HepG2 (cell line): ENCODE measurements at regions not wholly inside any gene's neighbourhood (a gene's known extent, or its start where the extent isn't known, plus 50 kb on each side); places are given as distances from the start of the nearest gene placed in this dataset.

Source experiments
- ATAC-seq: fragments of 200-7000 bp; cut with Tn5 transposase; 3 replicates; pipeline ENCODE4 v1.9.1; 2020; ENCODE audit warnings: mild to moderate bottlenecking, moderate library complexity
- BruUV-seq: library from RNA; stranded (reverse); fragments of 400-500 nt; replicated peaks from 2 replicates; lab custom pipeline; 2021; lab: Mats Ljungman, UMichigan
- CTCF ChIA-PET: fragments of 300-600 bp; formaldehyde crosslinking; extraction: SDS; loops from one replicate; lab custom pipeline; 2021; ENCODE audit warnings: low total read pairs, inconsistent platforms, low intra/inter-chr PET ratio; lab: Yijun Ruan, JAX
- POLR2A ChIA-PET: fragments of 350-600 bp; sonication (Branson Sonifier 250); formaldehyde crosslinking; loops from one replicate; lab custom pipeline; 2020; ENCODE audit warnings: antibody characterized with exemption, inconsistent platforms; lab: Yijun Ruan, JAX
- DNase-seq: peaks from one replicate; pipeline ENCODE4 v3.0.0-alpha.2; 2015; ENCODE audit warnings: low spot score
- FAIRE-seq: peaks from 3 replicates; lab custom pipeline; 2011; peaks lifted over from hg19 to GRCh38; lab: Jason Lieb, UNC
- H2AFZ ChIP-seq: one replicate; pipeline ENCODE4 v1.6.1; 2011; ENCODE audit warnings: low read length, inconsistent platforms
- H3K27ac ChIP-seq: fragments of 300-600 bp; 3 replicates; pipeline ENCODE4 v1.8.0; 2011; ENCODE audit warnings: mixed run types, mild to moderate bottlenecking, mixed read lengths, low read length, inconsistent platforms; ENCODE audit not compliant: insufficient read depth; ENCODE audit errors: extremely low read length
- H3K27me3 ChIP-seq, 2 experiments: fragments of 200-600 bp in 1 of 2; 2 replicates in 1 of 2; 3 replicates in 1 of 2; pipeline versions ENCODE4 v1.6.0 to v1.8.0; 2011; ENCODE audit warnings: low read length in 2 of 2, mild to moderate bottlenecking in 2 of 2, moderate library complexity in 2 of 2, inconsistent platforms in 1 of 2; ENCODE audit not compliant: insufficient read depth in 2 of 2, control insufficient read depth in 1 of 2
- H3K36me3 ChIP-seq, 2 experiments: fragments of 200-600 bp in 1 of 2; replicated peaks in 1 of 2; 2 replicates in 1 of 2; 3 replicates in 1 of 2; pipeline versions ENCODE4 v1.5.1 to v1.8.0; 2011; ENCODE audit warnings: low read length in 2 of 2, inconsistent platforms in 1 of 2; ENCODE audit not compliant: insufficient read depth in 2 of 2, control insufficient read depth in 1 of 2
- H3K4me1 ChIP-seq: 2 replicates; pipeline ENCODE4 v1.5.1; 2012; ENCODE audit warnings: low read length, inconsistent platforms; ENCODE audit not compliant: insufficient read depth
- H3K4me2 ChIP-seq: 2 replicates; pipeline ENCODE4 v1.6.0; 2011; ENCODE audit warnings: low read depth, low read length, inconsistent platforms
- H3K4me3 ChIP-seq, 3 experiments: fragments of 200-600 bp in 1 of 3; sonication (generic), shearing (Covaris generic) in 1 of 3; replicated peaks in 1 of 3; 2 replicates each; pipeline ENCODE4 v1.5.1; 2011 to 2016; ENCODE audit warnings: low read length in 3 of 3, inconsistent platforms in 2 of 3, low read depth in 2 of 3, mild to moderate bottlenecking in 2 of 3, control low read depth in 1 of 3, mixed read lengths in 1 of 3; ENCODE audit not compliant: insufficient read depth in 1 of 3
- H3K79me2 ChIP-seq: one replicate; pipeline ENCODE4 v1.6.1; 2011; ENCODE audit warnings: low read length, inconsistent platforms; ENCODE audit not compliant: insufficient read depth
- H3K9ac ChIP-seq: 2 replicates; pipeline ENCODE4 v1.6.0; 2011; ENCODE audit warnings: mild to moderate bottlenecking, low read depth, low read length, inconsistent platforms; ENCODE audit not compliant: insufficient read depth
- H3K9me3 ChIP-seq: 2 replicates; pipeline ENCODE4 v1.5.1; 2012; ENCODE audit warnings: mild to moderate bottlenecking, low read length
- H4K20me1 ChIP-seq: 2 replicates; pipeline ENCODE4 v1.6.0; 2011; ENCODE audit warnings: inconsistent platforms, mild to moderate bottlenecking, low read length, moderate library complexity; ENCODE audit not compliant: insufficient read depth
- KAT2B ChIP-seq: fragments of 150-350 bp; IDR thresholded peaks from 2 replicates; pipeline ENCODE4 v1.6.1; 2014; ENCODE audit warnings: low read depth, low read length, borderline replicate concordance
- KMT2A ChIP-seq: sonication (generic); formaldehyde crosslinking; IDR thresholded peaks from 2 replicates; pipeline ENCODE4 v1.4.0; 2020; ENCODE audit warnings: missing genetic modification reagents
- MAFK ChIP-seq, 2 experiments: IDR thresholded peaks in 1 of 2; conservative IDR thresholded peaks in 1 of 2; 2 replicates each; pipeline ENCODE4 v1.6.1; 2011; ENCODE audit warnings: improper control_type of control experiment in 2 of 2, low read length in 2 of 2
- NFE2L2 ChIP-seq: fragments of 150-350 bp; IDR thresholded peaks from 2 replicates; pipeline ENCODE4 v1.6.1; 2014; ENCODE audit warnings: low read length
- NFIC ChIP-seq: IDR thresholded peaks from 2 replicates; pipeline ENCODE4 v1.6.1; 2012; ENCODE audit warnings: mild to moderate bottlenecking, low read length, inconsistent platforms
- STAT5B ChIP-seq: sonication (generic); formaldehyde crosslinking; IDR thresholded peaks from 2 replicates; pipeline ENCODE4 v1.4.0; 2020; ENCODE audit warnings: missing genetic modification reagents
- ZFAT ChIP-seq: sonication (generic); formaldehyde crosslinking; conservative IDR thresholded peaks from 2 replicates; pipeline ENCODE4 v1.8.1; 2023; ENCODE audit warnings: missing genetic modification reagents, inconsistent platforms
- ZNF343 ChIP-seq: sonication (generic); formaldehyde crosslinking; IDR thresholded peaks from 2 replicates; pipeline ENCODE4 v1.4.0; 2020; ENCODE audit warnings: mild to moderate bottlenecking, missing genetic modification reagents
- ZNF724P ChIP-seq: sonication (generic); formaldehyde crosslinking; IDR thresholded peaks from 2 replicates; pipeline ENCODE4 v1.8.0; 2022; ENCODE audit warnings: missing genetic modification reagents, borderline replicate concordance
- ZNF879 ChIP-seq: sonication (generic); formaldehyde crosslinking; IDR thresholded peaks from 2 replicates; pipeline ENCODE4 v1.8.1; 2023; ENCODE audit warnings: missing genetic modification reagents
- WGBS: methylation state at CpG from one replicate; pipeline ENCODE4 v1.1.6; 2017; ENCODE audit warnings: low lambda C conversion rate; 5-methylcytosine and 5-hydroxymethylcytosine counted together
- in situ Hi-C: cut with HindIII; loops from 2 replicates; pipeline ENCODE4 v1.10.0; 2017; ENCODE audit warnings: low pct_unique_long_range_greater_than_20kb; ENCODE audit not compliant: extremely low pct_ligation_motif_present
- intact Hi-C: fragments of 100-400 bp; cut with micrococcal nuclease; formaldehyde crosslinking; loops from one replicate; pipeline ENCODE4 v1.10.0; 2022; ENCODE audit not compliant: unreplicated experiment
- TF ChIP-seq, protein P1 (sequence below): sonication (generic); formaldehyde crosslinking; conservative IDR thresholded peaks from 2 replicates; pipeline ENCODE4 v1.8.0; 2022; ENCODE audit warnings: missing genetic modification reagents

DNA sequence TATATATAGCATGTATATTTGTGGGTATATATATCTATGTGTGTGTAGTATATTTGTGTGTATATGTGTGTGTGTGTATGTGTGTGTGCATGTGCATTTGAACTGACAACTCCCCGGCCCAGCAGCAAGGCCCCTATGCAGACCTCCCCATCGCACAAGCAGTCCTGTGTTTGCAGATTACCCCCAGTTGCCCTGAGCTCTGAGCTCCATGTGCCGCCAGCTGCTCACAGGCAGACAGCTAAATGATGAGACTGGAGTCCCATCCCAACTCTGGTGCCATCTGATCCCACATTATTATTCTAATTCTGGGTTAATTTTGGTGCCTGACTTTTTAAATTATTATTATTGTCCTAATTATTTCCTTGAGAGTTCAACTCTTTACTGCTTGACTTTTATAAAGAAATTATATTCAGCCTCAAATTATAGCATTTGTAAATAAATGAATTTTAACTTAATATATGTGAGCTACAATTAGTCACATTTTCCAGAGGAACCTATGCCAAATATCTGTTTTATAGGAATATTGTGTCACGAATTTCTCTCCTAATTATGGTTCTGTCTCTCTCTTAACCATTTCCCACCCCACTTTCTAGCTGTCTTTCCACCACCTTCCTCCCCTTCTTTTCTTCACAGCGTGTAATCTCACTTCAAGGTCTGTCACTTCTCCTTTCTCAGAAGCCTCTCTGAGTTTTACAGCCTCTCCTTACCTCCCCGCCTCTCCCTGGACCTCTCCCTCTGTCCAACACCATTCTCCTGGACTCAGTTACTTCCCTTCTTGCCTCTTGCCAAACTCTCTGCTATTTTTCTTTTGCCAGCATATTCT is 90.6 kb upstream of the SYNDIG1 start (continued):
- TF ChIP-seq ZNF879 (CRISPR knock-in tag): no peak

DNA sequence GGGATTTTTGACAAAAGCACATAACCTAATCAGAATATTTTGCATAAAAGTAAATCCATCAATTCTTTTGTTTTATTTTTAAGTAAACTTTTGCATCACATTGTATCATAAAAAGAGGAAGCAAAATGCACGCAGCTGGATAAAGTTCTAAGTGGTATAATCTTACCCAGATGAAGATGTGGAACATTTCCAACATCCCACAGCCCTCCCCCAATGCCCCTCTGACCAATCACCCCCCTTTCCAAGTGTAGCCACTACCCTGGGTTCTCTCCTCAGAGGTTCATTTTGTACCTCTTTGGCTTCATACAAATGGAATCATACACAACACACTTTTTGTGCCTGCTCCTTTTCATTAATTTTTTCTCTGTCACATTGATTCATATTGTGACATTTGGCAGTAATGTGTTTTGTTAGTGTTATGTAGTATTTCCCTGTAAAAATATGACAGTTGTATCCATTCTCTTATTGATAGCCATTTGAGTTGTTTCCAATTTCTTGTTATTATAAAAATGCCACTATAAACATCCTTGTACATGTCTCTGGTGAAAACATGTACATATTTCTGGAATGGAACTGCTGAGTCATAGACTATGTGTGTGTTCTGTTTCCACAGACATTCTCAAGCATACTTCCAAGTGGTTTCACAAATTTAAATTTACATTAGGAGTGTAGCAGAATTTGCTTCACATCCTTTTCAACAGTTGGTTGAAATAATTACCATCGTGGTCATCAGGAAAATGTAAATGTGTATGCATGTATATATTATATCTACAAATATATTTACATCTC is 92.9 kb upstream of the SYNDIG1 start:
- ChIA-PET CTCF (no interaction called here), POLR2A (no interaction called here)
- ATAC-seq (no peak), FAIRE-seq (no peak), DNase-seq (no peak)
- no peak overlapping the region for H3K4me3 ChIP-seq
- no peak overlapping the region for H3K4me2 ChIP-seq
- intact Hi-C loops (no loop called here), in situ Hi-C loops (no loop called here)
- no peaks in the 10 kb centered on the region for H3K27me3 ChIP-seq
- no peak overlapping the region for H3K9ac ChIP-seq
- no peaks in the 10 kb centered on the region for H3K79me2 ChIP-seq
- no peaks in the 10 kb centered on the region for H3K9me3 ChIP-seq
- no TSS peak for BruUV-seq
- TF ChIP-seq KAT2B (no peak), ZFAT (CRISPR knock-in tag) (no peak), NFE2L2 (peak; percentile 74; the same call in 1 of the 2 replicates), NFIC (no peak), KMT2A (no peak), ZNF724P (CRISPR knock-in tag) (no peak), MAFK (conservative IDR thresholded peaks at IDR 0.05 in 1 of 2, IDR thresholded peaks at IDR 0.05 in 1 of 2; ENCODE audit: low read length in 2 of 2) (peak in 1 of 2 experiments; percentile 13; a peak in 1 of 4 replicates), ZNF343 (CRISPR knock-in tag) (no peak), STAT5B (CRISPR knock-in tag) (no peak)
- TF ChIP-seq, protein P1, sequence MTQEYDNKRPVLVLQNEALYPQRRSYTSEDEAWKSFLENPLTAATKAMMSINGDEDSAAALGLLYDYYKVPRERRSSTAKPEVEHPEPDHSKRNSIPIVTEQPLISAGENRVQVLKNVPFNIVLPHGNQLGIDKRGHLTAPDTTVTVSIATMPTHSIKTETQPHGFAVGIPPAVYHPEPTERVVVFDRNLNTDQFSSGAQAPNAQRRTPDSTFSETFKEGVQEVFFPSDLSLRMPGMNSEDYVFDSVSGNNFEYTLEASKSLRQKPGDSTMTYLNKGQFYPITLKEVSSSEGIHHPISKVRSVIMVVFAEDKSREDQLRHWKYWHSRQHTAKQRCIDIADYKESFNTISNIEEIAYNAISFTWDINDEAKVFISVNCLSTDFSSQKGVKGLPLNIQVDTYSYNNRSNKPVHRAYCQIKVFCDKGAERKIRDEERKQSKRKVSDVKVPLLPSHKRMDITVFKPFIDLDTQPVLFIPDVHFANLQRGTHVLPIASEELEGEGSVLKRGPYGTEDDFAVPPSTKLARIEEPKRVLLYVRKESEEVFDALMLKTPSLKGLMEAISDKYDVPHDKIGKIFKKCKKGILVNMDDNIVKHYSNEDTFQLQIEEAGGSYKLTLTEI (CRISPR knock-in tag): no peak
- H3K27ac ChIP-seq: no peak overlapping the region
- H3K36me3 ChIP-seq: no peaks in the 10 kb centered on the region
- 2% methylated on average over 2 of the region's 2 CpGs for WGBS
- no peak overlapping the region for H2AFZ ChIP-seq
- no peaks in the 10 kb centered on the region for H3K4me1 ChIP-seq
- no peaks in the 10 kb centered on the region for H4K20me1 ChIP-seq
